Islet of Langerhans (tissue), 1 donor: ENCODE measurements at regions not wholly inside any gene's neighbourhood (a gene's known extent, or its start where the extent isn't known, plus 50 kb on each side); places are given as distances from the start of the nearest gene placed in this dataset.
"Not testable (repeated sequence)": the region's sequence is repeated elsewhere in the genome, so short reads cannot be mapped to it uniquely, and the experiment has no call there.

Experiments used
- FAIRE-seq: peaks from one replicate; lab custom pipeline; 2011; peaks lifted over from hg19 to GRCh38; lab: Jason Lieb, UNC

GRCh38 chr13:90893199-90893598 is 454.3 kb upstream of the MIR17HG start:
- FAIRE-seq: not testable (repeated sequence)

- no peak for FAIRE-seq
Observed at GRCh38 chr13:90896002-90896401, 451.5 kb upstream of the MIR17HG start.

GRCh38 chr13:90898811-90899210 is 448.7 kb upstream of the MIR17HG start:
- FAIRE-seq: no peak

- FAIRE-seq: no peak
Observed at GRCh38 chr13:90899416-90899815, 448.1 kb upstream of the MIR17HG start.

- FAIRE-seq: no peak
Observed at GRCh38 chr13:90902255-90902654, 445.2 kb upstream of the MIR17HG start.

GRCh38 chr13:90906554-90906953 is 440.9 kb upstream of the MIR17HG start:
- no peak for FAIRE-seq

- FAIRE-seq: no peak
Observed at GRCh38 chr13:90908792-90909191, 438.7 kb upstream of the MIR17HG start.

GRCh38 chr13:90910018-90910639 is 437.4 kb upstream of the MIR17HG start:
- FAIRE-seq: no peak

GRCh38 chr13:90912247-90912646 is 435.2 kb upstream of the MIR17HG start:
- no peak for FAIRE-seq

- no peak for FAIRE-seq
Observed at GRCh38 chr13:90918536-90918935, 429.0 kb upstream of the MIR17HG start.

- no peak for FAIRE-seq
Observed at GRCh38 chr13:90919153-90919552, 428.3 kb upstream of the MIR17HG start.

GRCh38 chr13:90926459-90926858 is 421.0 kb upstream of the MIR17HG start:
- no peak for FAIRE-seq

GRCh38 chr13:90928109-90928508 is 419.4 kb upstream of the MIR17HG start:
- FAIRE-seq: no peak

- no peak for FAIRE-seq
Observed at GRCh38 chr13:90933097-90933826, 414.2 kb upstream of the MIR17HG start.

GRCh38 chr13:90934741-90935140 is 412.7 kb upstream of the MIR17HG start:
- FAIRE-seq: no peak

GRCh38 chr13:90938848-90939247 is 408.6 kb upstream of the MIR17HG start:
- no peak for FAIRE-seq

GRCh38 chr13:90943946-90944345 is 403.5 kb upstream of the MIR17HG start:
- no peak for FAIRE-seq

- FAIRE-seq: peak; percentile 65
Observed at GRCh38 chr13:90945146-90945545, 402.3 kb upstream of the MIR17HG start.

GRCh38 chr13:90946125-90946524 is 401.4 kb upstream of the MIR17HG start:
- not testable (repeated sequence) for FAIRE-seq

- FAIRE-seq: no peak
Observed at GRCh38 chr13:90947976-90948375, 399.5 kb upstream of the MIR17HG start.

- FAIRE-seq: no peak
Observed at GRCh38 chr13:90950160-90950559, 397.3 kb upstream of the MIR17HG start.

GRCh38 chr13:90951663-90952062 is 395.8 kb upstream of the MIR17HG start:
- FAIRE-seq: no peak

- FAIRE-seq: no peak
Observed at GRCh38 chr13:90952326-90952725, 395.2 kb upstream of the MIR17HG start.

- no peak for FAIRE-seq
Observed at GRCh38 chr13:90954605-90955195, 392.8 kb upstream of the MIR17HG start.
